HCT116 (cell line): ENCODE measurements at regions not wholly inside any gene's neighbourhood (a gene's known extent, or its start where the extent isn't known, plus 50 kb on each side); places are given as distances from the start of the nearest gene placed in this dataset.

ENCODE experiments used
- CTCF ChIP-seq, 3 experiments: fragments of 200-600 bp in 1 of 3; sonication (generic) in 1 of 3; IDR thresholded peaks in 2 of 3; conservative IDR thresholded peaks in 1 of 3; 2 replicates each; pipeline ENCODE4 v1.5.1; 2012 to 2017; ENCODE audit warnings: low read depth in 2 of 3, low read length in 2 of 3, antibody characterized with exemption in 1 of 3, borderline replicate concordance in 1 of 3, control low read depth in 1 of 3, mild to moderate bottlenecking in 1 of 3, mixed read lengths in 1 of 3, mixed run types in 1 of 3, moderate library complexity in 1 of 3; ENCODE audit not compliant: insufficient read depth in 1 of 3
- POLR2AphosphoS5 ChIP-seq: IDR thresholded peaks from 2 replicates; pipeline ENCODE4 v1.6.1; 2011; ENCODE audit warnings: mild to moderate bottlenecking, low read depth, low read length, moderate library complexity

DNA sequence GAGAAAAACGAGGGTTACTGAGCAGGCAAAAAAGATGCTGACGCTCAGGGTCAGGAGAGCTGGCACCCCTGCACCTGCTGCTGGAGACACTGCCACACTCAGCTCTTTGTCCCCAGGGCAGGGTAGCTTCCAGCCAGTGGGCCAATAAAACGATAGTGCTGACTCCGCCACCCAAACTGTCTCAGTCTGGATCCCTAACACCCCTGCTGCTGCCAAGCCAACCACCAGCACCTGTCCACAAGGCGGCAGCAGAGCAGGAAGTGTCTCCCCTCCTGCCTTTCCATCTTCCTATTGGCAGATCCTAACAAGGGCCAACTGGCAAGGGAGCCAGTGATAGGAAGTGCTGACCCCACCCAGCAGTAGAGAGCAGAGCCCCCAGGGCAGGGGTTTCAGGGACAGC, 531.5 kb upstream of the SALL3 start:
- peak in 1 of 3 experiments; percentile 18; a peak in 1 of 6 replicates for TF ChIP-seq CTCF (IDR thresholded peaks at IDR 0.05 in 2 of 3, conservative IDR thresholded peaks at IDR 0.05 in 1 of 3; ENCODE audit: borderline replicate concordance in 1 of 3, insufficient read depth in 1 of 3, low read depth in 2 of 3, low read length in 2 of 3)
- TF ChIP-seq POLR2AphosphoS5, result no peak
